Endothelial cell of umbilical vein (primary cell): ENCODE measurements at regions not wholly inside any gene's neighbourhood (a gene's known extent, or its start where the extent isn't known, plus 50 kb on each side); places are given as distances from the start of the nearest gene placed in this dataset.

Experiments
- CTCF ChIP-seq, 2 donors: IDR thresholded peaks; 1 replicate in 1 of 2; 2 replicates in 1 of 2; pipeline ENCODE4 v1.5.1; 2011; ENCODE audit warnings: low read length in 2 of 2, mild to moderate bottlenecking in 2 of 2, moderate library complexity in 2 of 2, control low read depth in 1 of 2, inconsistent platforms in 1 of 2, low read depth in 1 of 2; ENCODE audit not compliant: insufficient read depth in 1 of 2; ENCODE audit errors: extremely low read depth in 1 of 2
- EZH2 ChIP-seq: IDR thresholded peaks from 2 replicates; pipeline ENCODE4 v1.6.1; 2012; ENCODE audit warnings: borderline replicate concordance, low read depth, mild to moderate bottlenecking, moderate library complexity, low read length, inconsistent platforms; ENCODE audit not compliant: severe bottlenecking
- FOS ChIP-seq: IDR thresholded peaks from 2 replicates; pipeline ENCODE4 v1.6.1; 2011; ENCODE audit warnings: mild to moderate bottlenecking, low read length, moderate library complexity, borderline replicate concordance; ENCODE audit not compliant: insufficient read depth
- GATA2 ChIP-seq: IDR thresholded peaks from 2 replicates; pipeline ENCODE4 v1.7.0; 2011; ENCODE audit warnings: low read depth, mild to moderate bottlenecking, moderate library complexity, mixed read lengths, low read length; ENCODE audit not compliant: insufficient read length, insufficient read depth
- JUN ChIP-seq: IDR thresholded peaks from 2 replicates; pipeline ENCODE4 v1.6.1; 2011; ENCODE audit warnings: borderline replicate concordance, low read depth; ENCODE audit not compliant: insufficient read length, insufficient read depth
- MAX ChIP-seq: IDR thresholded peaks from 2 replicates; pipeline ENCODE4 v1.6.1; 2011; ENCODE audit not compliant: insufficient read depth, insufficient read length
- MYC ChIP-seq: IDR thresholded peaks from one replicate; pipeline ENCODE4 v1.6.1; 2011; ENCODE audit warnings: mild to moderate bottlenecking, low read depth, low read length
- POLR2A ChIP-seq: IDR thresholded peaks from 2 replicates; pipeline ENCODE4 v1.6.1; 2012; ENCODE audit warnings: low read depth, mild to moderate bottlenecking, control low read depth, low read length
- POLR2AphosphoS5 ChIP-seq: IDR thresholded peaks from 2 replicates; pipeline ENCODE4 v1.6.1; 2012; ENCODE audit warnings: low read depth, mild to moderate bottlenecking, control low read depth, low read length, moderate library complexity; ENCODE audit not compliant: insufficient read depth

DNA sequence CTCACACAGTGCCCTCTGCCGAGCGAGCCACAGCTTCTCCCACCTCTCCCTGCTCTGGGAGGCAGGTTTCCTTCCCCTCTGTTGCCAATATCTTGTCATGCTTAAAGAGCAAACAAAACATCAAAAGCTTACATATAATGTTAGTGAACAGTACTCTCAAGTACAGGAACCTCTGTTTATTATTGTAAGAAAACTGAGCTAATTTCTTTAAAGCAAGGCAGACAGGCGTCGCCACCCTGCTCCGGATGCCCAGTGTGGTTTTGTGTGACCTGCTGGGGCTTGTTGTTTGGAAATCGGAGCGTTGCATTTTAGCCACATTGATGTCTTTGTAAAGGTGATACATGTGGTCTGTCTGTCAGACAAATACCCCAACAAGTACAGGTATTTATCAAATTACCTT is 401.4 kb upstream of the IRX1 start:
- no peak for TF ChIP-seq CTCF (IDR thresholded peaks at IDR 0.05; ENCODE audit: extremely low read depth in 1 of 2, insufficient read depth in 1 of 2, low read depth in 1 of 2, low read length in 2 of 2)
- no peak for TF ChIP-seq FOS
- TF ChIP-seq EZH2 = no peak
- TF ChIP-seq POLR2AphosphoS5 = no peak
- no peak for TF ChIP-seq POLR2A
- no peak for TF ChIP-seq JUN
- no peak for TF ChIP-seq GATA2
- TF ChIP-seq MYC = no peak
- no peak for TF ChIP-seq MAX
